Suprapubic skin (tissue), 4 donors: ENCODE measurements at regions not wholly inside any gene's neighbourhood (a gene's known extent, or its start where the extent isn't known, plus 50 kb on each side); places are given as distances from the start of the nearest gene placed in this dataset.

Source experiments
- DNase-seq, 2 donors: peaks; one replicate each; pipeline ENCODE4 v3.0.0-alpha.2; 2019; ENCODE audit warnings: low spot score in 2 of 2
- H3K27ac ChIP-seq: fragments of 200-600 bp; sonication (generic); one replicate; pipeline ENCODE4 v1.5.1; 2019
- H3K27me3 ChIP-seq: fragments of 200-600 bp; sonication (generic); one replicate; pipeline ENCODE4 v1.5.1; 2019
- H3K36me3 ChIP-seq: fragments of 200-600 bp; sonication (generic); one replicate; pipeline ENCODE4 v1.5.1; 2019
- H3K4me1 ChIP-seq: fragments of 200-600 bp; sonication (generic); one replicate; pipeline ENCODE4 v1.5.1; 2019
- H3K4me3 ChIP-seq: fragments of 200-600 bp; sonication (generic); one replicate; pipeline ENCODE4 v1.5.1; 2019; ENCODE audit warnings: mild to moderate bottlenecking
- H3K9me3 ChIP-seq: fragments of 200-600 bp; sonication (generic); one replicate; pipeline ENCODE4 v1.5.1; 2019
- CTCF ChIP-seq, 2 donors: fragments of 200-600 bp in 1 of 2; fragments of 450-650 bp in 1 of 2; sonication (generic) in 1 of 2; IDR thresholded peaks; one replicate each; pipeline ENCODE4 v1.5.1; 2016 to 2019; ENCODE audit warnings: antibody characterized with exemption in 2 of 2, mild to moderate bottlenecking in 1 of 2, moderate library complexity in 1 of 2
- EP300 ChIP-seq: sonication (generic); formaldehyde crosslinking; IDR thresholded peaks from one replicate; pipeline ENCODE4 v1.6.1; 2017; ENCODE audit warnings: antibody characterized with exemption
- POLR2A ChIP-seq, 2 donors: fragments of 450-650 bp; IDR thresholded peaks; one replicate each; pipeline ENCODE4 v1.6.1; 2017; ENCODE audit warnings: antibody characterized with exemption in 2 of 2, mild to moderate bottlenecking in 2 of 2, moderate library complexity in 2 of 2
- POLR2AphosphoS5 ChIP-seq, 3 donors: sonication (generic); formaldehyde crosslinking; IDR thresholded peaks; one replicate each; pipeline ENCODE4 v1.6.1; 2017; ENCODE audit warnings: antibody characterized with exemption in 3 of 3
- WGBS: methylation state at CpG from one replicate; pipeline ENCODE4 v1.1.5; 2018; 5-methylcytosine and 5-hydroxymethylcytosine counted together

- H3K4me1 ChIP-seq = no peaks in the 10 kb centered on the region
- 93% methylated on average over 10 of the region's 10 CpGs for WGBS
- no peak overlapping the region for H3K4me3 ChIP-seq
- H3K9me3 ChIP-seq = peaks cover 6% of the 10 kb centered on the region
- H3K36me3 ChIP-seq = no peaks in the 10 kb centered on the region
- no peak for DNase-seq
- H3K27ac ChIP-seq = no peak overlapping the region
- TF ChIP-seq CTCF (IDR thresholded peaks at IDR 0.05) (no peak), EP300 (no peak), POLR2AphosphoS5 (IDR thresholded peaks at IDR 0.05) (no peak), POLR2A (IDR thresholded peaks at IDR 0.05) (no peak)
- no peaks in the 10 kb centered on the region for H3K27me3 ChIP-seq
Measured at GRCh38 chr17:15023589-15024336, 241.4 kb downstream of the PMP22 start.

- Histone ChIP-seq H3K36me3 (no peaks in the 10 kb centered on the region), H3K27me3 (no peaks in the 10 kb centered on the region), H3K4me3 (no peak overlapping the region), H3K27ac (no peak overlapping the region), H3K4me1 (no peaks in the 10 kb centered on the region), H3K9me3 (peaks cover 6% of the 10 kb centered on the region)
- TF ChIP-seq POLR2AphosphoS5 (IDR thresholded peaks at IDR 0.05) (no peak), POLR2A (IDR thresholded peaks at IDR 0.05) (no peak), EP300 (no peak), CTCF (IDR thresholded peaks at IDR 0.05) (no peak)
- WGBS = 90% methylated on average over 3 of the region's 3 CpGs
- DNase-seq = no peak
Measured at GRCh38 chr17:15019158-15019557, 246.0 kb downstream of the PMP22 start.

GRCh38 chr17:15012351-15012980, 252.7 kb downstream of the PMP22 start:
- DNase-seq = no peak
- WGBS = 19% methylated on average over 6 of the region's 6 CpGs
- Histone ChIP-seq H3K27ac (no peak overlapping the region), H3K4me1 (peaks cover 2% of the 10 kb centered on the region), H3K36me3 (no peaks in the 10 kb centered on the region), H3K9me3 (no peaks in the 10 kb centered on the region), H3K27me3 (no peaks in the 10 kb centered on the region), H3K4me3 (no peak overlapping the region)
- TF ChIP-seq POLR2AphosphoS5 (IDR thresholded peaks at IDR 0.05) = no peak

- peaks cover 2% of the 10 kb centered on the region for H3K4me1 ChIP-seq
- H3K27ac ChIP-seq = no peak overlapping the region
- no peak overlapping the region for H3K4me3 ChIP-seq
- no peak for TF ChIP-seq POLR2A (IDR thresholded peaks at IDR 0.05)
- TF ChIP-seq EP300 = no peak
- no peak for TF ChIP-seq CTCF (IDR thresholded peaks at IDR 0.05)
- no peak for TF ChIP-seq POLR2AphosphoS5 (IDR thresholded peaks at IDR 0.05)
- H3K36me3 ChIP-seq = no peaks in the 10 kb centered on the region
- H3K27me3 ChIP-seq = no peaks in the 10 kb centered on the region
- H3K9me3 ChIP-seq = no peaks in the 10 kb centered on the region
- 80% methylated on average over 6 of the region's 6 CpGs for WGBS
- DNase-seq = no peak
Measured at GRCh38 chr17:15009087-15009486, 256.0 kb downstream of the PMP22 start.

GRCh38 chr17:15007147-15007553, 258.0 kb downstream of the PMP22 start:
- TF ChIP-seq CTCF (IDR thresholded peaks at IDR 0.05) = no peak
- Histone ChIP-seq H3K27me3 (no peaks in the 10 kb centered on the region), H3K4me1 (no peaks in the 10 kb centered on the region), H3K9me3 (no peaks in the 10 kb centered on the region), H3K4me3 (no peak overlapping the region), H3K27ac (no peak overlapping the region), H3K36me3 (no peaks in the 10 kb centered on the region)
- DNase-seq = no peak
- WGBS = 44% methylated on average over 7 of the region's 7 CpGs
